BE2C (cell line): ENCODE measurements at regions not wholly inside any gene's neighbourhood (a gene's known extent, or its start where the extent isn't known, plus 50 kb on each side); places are given as distances from the start of the nearest gene placed in this dataset.

ENCODE experiments used
- DNase-seq: peaks from one replicate; pipeline ENCODE4 v3.0.0-alpha.2; 2020
- H3K27me3 ChIP-seq: fragments of 250-450 bp; sonication (Bioruptor Pico); 2 replicates; pipeline ENCODE4 v1.5.1; 2020; ENCODE audit warnings: mild to moderate bottlenecking
- H3K36me3 ChIP-seq: fragments of 250-450 bp; sonication (Bioruptor Pico); 2 replicates; pipeline ENCODE4 v1.5.1; 2020; ENCODE audit warnings: mild to moderate bottlenecking
- H3K4me1 ChIP-seq: fragments of 250-450 bp; sonication (Bioruptor Pico); 2 replicates; pipeline ENCODE4 v1.5.1; 2020
- H3K4me3 ChIP-seq: 2 replicates; pipeline ENCODE4 v1.5.1; 2011; ENCODE audit warnings: low read depth, low read length
- H3K9me3 ChIP-seq: fragments of 250-450 bp; sonication (Bioruptor Pico); 2 replicates; pipeline ENCODE4 v1.5.1; 2020
- TF ChIP-seq, protein P1 (sequence below): IDR thresholded peaks from 2 replicates; pipeline ENCODE4 v1.5.1; 2012; ENCODE audit warnings: mild to moderate bottlenecking, low read depth, low read length

DNA sequence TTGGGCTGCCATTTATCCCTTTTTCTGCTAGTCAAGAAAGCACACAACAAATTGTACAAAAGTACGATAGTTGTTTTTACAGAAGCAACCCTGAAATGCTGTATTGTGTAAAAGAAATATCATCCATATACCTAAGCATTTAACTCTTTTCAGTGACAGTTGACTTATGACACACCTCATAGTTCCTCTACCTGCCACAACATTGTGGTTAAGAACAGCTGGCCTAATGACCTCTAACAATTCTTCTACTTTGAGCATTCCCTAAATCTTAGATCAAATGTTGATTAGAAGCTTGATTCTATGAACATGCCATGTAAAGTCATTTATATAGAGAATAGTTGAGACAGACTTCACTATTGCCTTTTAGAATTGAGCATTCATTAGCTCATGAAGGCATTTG is 165.9 kb upstream of the SETBP1 start:
- no peak for DNase-seq
- Histone ChIP-seq H3K9me3 (no peaks in the 10 kb centered on the region), H3K4me1 (no peaks in the 10 kb centered on the region), H3K27me3 (no peaks in the 10 kb centered on the region), H3K36me3 (no peaks in the 10 kb centered on the region), H3K4me3 (no peak overlapping the region)
- TF ChIP-seq, protein P1, sequence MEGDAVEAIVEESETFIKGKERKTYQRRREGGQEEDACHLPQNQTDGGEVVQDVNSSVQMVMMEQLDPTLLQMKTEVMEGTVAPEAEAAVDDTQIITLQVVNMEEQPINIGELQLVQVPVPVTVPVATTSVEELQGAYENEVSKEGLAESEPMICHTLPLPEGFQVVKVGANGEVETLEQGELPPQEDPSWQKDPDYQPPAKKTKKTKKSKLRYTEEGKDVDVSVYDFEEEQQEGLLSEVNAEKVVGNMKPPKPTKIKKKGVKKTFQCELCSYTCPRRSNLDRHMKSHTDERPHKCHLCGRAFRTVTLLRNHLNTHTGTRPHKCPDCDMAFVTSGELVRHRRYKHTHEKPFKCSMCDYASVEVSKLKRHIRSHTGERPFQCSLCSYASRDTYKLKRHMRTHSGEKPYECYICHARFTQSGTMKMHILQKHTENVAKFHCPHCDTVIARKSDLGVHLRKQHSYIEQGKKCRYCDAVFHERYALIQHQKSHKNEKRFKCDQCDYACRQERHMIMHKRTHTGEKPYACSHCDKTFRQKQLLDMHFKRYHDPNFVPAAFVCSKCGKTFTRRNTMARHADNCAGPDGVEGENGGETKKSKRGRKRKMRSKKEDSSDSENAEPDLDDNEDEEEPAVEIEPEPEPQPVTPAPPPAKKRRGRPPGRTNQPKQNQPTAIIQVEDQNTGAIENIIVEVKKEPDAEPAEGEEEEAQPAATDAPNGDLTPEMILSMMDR = no peak

DNA sequence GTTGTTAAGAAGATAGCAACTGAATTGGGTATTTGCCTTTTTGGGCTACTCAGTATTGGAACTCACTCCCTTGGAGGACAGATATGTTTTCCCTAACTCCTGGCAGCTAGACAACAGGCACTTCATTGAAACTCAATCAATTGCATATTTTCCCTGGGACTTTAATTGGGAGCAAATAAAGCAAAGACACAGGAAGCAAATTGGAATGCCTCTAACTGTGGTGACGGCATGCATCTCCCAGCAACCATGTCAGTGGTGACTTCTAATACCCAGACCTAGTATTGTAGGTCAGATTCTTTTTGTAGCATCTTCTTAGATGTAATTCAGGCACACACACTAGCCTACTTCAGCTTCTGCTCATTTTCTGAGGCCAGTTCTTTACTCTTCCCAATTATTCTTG is 164.2 kb upstream of the SETBP1 start:
- no peaks in the 10 kb centered on the region for H3K36me3 ChIP-seq
- DNase-seq = no peak
- TF ChIP-seq, protein P1 = no peak
- no peak overlapping the region for H3K4me3 ChIP-seq
- H3K4me1 ChIP-seq = no peaks in the 10 kb centered on the region
- no peaks in the 10 kb centered on the region for H3K27me3 ChIP-seq
- no peaks in the 10 kb centered on the region for H3K9me3 ChIP-seq

DNA sequence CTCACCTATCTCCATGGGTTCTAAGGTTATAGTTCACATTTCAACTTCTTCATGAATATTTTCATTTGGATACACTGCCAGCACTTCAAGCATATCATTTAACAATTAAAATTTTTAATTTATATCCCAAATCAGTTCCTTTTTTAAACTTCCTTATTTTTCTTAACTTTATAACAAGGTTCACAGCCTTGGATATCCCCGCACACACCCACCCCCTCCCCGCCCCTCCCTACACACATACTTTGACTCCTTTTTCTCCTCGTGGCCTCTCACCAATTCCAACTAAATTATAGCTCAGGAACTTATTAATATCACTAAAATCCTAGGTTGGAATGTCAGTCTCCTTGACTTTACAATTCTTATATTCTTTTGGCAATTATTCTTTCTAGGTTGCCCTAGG is 163.6 kb upstream of the SETBP1 start:
- no peaks in the 10 kb centered on the region for H3K4me1 ChIP-seq
- no peak for DNase-seq
- H3K4me3 ChIP-seq = no peak overlapping the region
- no peaks in the 10 kb centered on the region for H3K9me3 ChIP-seq
- H3K36me3 ChIP-seq = no peaks in the 10 kb centered on the region
- TF ChIP-seq, protein P1 = no peak
- H3K27me3 ChIP-seq = no peaks in the 10 kb centered on the region

DNA sequence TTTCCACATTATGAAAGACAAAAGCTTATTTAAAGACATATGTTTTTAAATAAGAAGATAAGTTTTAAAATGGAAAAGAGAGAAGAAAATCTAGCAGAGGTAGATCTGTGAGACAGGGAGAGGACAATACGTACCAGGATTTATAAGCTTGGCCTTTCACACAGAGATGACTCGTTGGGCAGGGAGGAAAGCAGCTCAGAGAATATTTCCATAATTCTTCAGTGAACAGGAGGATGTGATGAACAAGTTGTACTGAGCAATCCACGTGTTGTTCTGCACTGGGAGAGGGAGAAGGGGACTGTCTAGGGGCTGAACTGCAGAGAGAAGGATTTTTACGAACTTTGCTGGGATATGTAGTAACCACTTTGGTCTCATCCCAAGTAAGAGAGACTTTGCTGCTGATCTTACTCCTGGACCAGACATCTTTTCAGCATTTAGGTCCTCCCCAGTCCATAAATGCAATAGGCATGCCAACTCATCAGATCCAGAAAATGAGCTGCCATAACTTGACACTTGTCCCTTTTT is 162.5 kb upstream of the SETBP1 start:
- Histone ChIP-seq H3K9me3 (no peaks in the 10 kb centered on the region), H3K27me3 (no peaks in the 10 kb centered on the region), H3K36me3 (no peaks in the 10 kb centered on the region), H3K4me1 (no peaks in the 10 kb centered on the region), H3K4me3 (no peak overlapping the region)
- no peak for DNase-seq
- TF ChIP-seq, protein P1 = no peak

DNA sequence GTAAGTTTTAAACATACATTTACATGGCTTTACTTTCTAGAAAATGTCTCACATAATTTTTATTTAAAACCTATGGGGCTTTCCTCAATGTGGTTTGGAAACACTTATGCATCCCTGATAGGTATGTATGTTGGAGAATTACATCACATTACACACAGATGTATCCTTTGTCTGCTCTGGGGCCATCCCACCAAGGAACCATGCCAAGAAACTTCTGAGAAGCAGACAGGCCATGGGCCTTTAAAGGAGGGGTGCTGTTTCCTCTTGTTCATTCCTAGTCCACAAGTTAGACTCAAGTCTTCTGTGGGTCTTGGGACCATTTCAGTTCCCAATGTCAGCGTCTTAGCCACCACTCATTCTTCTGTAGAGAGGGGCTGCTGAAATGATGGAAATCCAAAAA is 162.0 kb upstream of the SETBP1 start:
- Histone ChIP-seq H3K4me1 (no peaks in the 10 kb centered on the region), H3K36me3 (no peaks in the 10 kb centered on the region), H3K9me3 (no peaks in the 10 kb centered on the region), H3K4me3 (no peak overlapping the region), H3K27me3 (no peaks in the 10 kb centered on the region)
- no peak for DNase-seq
- TF ChIP-seq, protein P1 = no peak

DNA sequence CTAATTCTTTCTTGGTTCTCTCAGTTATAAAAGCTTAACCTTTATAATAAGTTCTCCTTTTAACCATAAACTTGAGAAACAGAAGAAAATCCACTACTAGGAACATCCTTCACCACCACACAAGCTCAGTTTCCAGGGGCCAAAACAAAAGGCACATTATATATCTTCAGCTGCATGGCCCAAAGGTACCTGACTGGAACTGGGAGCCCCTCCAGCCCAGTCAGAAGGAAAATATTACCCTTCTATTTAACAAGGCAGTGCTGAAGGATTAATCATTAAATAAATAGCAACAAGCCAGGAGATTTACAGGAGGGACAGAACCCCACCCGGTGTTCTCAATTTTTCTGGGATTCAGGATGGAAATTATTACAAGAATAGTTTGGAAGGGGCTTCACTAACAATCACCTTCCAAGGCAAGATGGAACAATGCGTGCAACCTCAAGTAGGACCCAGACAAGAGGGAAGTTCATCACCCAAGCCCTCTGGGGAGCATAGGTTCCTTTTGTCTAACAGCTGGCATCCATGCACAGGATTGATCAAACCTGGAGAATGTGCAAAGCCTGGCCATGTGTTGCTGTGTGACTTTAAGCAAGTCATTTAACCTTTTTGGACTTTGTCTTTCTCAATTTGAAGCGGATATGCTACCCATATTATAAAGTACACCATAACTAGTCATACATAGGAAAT is 159.6 kb upstream of the SETBP1 start:
- Histone ChIP-seq H3K36me3 (no peaks in the 10 kb centered on the region), H3K27me3 (no peaks in the 10 kb centered on the region), H3K4me1 (no peaks in the 10 kb centered on the region), H3K4me3 (no peak overlapping the region), H3K9me3 (no peaks in the 10 kb centered on the region)
- TF ChIP-seq, protein P1 = no peak
- DNase-seq = no peak
